ENCODE measurements at regions not wholly inside any gene's neighbourhood (a gene's known extent, or its start where the extent isn't known, plus 50 kb on each side); places are given as distances from the start of the nearest gene placed in this dataset.
"Not testable (repeated sequence)": the region's sequence is repeated elsewhere in the genome, so short reads cannot be mapped to it uniquely, and the experiment has no call there.

GRCh38 chr6:80439721-80440470 is 333.4 kb downstream of the BCKDHB start:
- DNase-seq = no peak

GRCh38 chr6:80438772-80439171 is 332.3 kb downstream of the BCKDHB start:
- no peak for DNase-seq

GRCh38 chr6:80437801-80438200 is 331.3 kb downstream of the BCKDHB start:
- DNase-seq = no peak

- DNase-seq = no peak
Measured at GRCh38 chr6:80437221-80437620, 330.8 kb downstream of the BCKDHB start.

- DNase-seq = no peak
Measured at GRCh38 chr6:80436663-80437062, 330.2 kb downstream of the BCKDHB start.

- DNase-seq = no peak
Measured at GRCh38 chr6:80435457-80435856, 329.0 kb downstream of the BCKDHB start.

- no peak for DNase-seq
Measured at GRCh38 chr6:80434691-80435350, 328.4 kb downstream of the BCKDHB start.

- no peak for DNase-seq
Measured at GRCh38 chr6:80433673-80434025, 327.2 kb downstream of the BCKDHB start.

GRCh38 chr6:80433010-80433672 is 326.7 kb downstream of the BCKDHB start:
- DNase-seq = no peak

- no peak for DNase-seq
Measured at GRCh38 chr6:80425089-80425823, 318.8 kb downstream of the BCKDHB start.

GRCh38 chr6:80411486-80411885 is 305.0 kb downstream of the BCKDHB start:
- no peak for DNase-seq

GRCh38 chr6:80407976-80408375 is 301.5 kb downstream of the BCKDHB start:
- not testable (repeated sequence) for DNase-seq

GRCh38 chr6:80404889-80405288 is 298.4 kb downstream of the BCKDHB start:
- DNase-seq = no peak

GRCh38 chr6:80403365-80403764 is 296.9 kb downstream of the BCKDHB start:
- DNase-seq = no peak

- DNase-seq = no peak
Measured at GRCh38 chr6:80402266-80402665, 295.8 kb downstream of the BCKDHB start.
